Naive thymus-derived CD4-positive, alpha-beta T cell (primary cell): ENCODE measurements at regions not wholly inside any gene's neighbourhood (a gene's known extent, or its start where the extent isn't known, plus 50 kb on each side); places are given as distances from the start of the nearest gene placed in this dataset.

Experiments
- ATAC-seq: fragments of 150-1000 bp; cut with Tn5 transposase; 2 replicates; pipeline ENCODE4 v1.10.0; 2021; ENCODE audit warnings: mild to moderate bottlenecking, moderate library complexity
- CTCF ChIA-PET: fragments of 350-600 bp; sonication (Branson Sonifier 250); formaldehyde crosslinking; loops from one replicate; lab custom pipeline; 2021; ENCODE audit warnings: antibody characterized with exemption; lab: Charles Lee
- POLR2A ChIA-PET: fragments of 350-600 bp; sonication (Branson Sonifier 250); formaldehyde crosslinking; loops from one replicate; lab custom pipeline; 2021; ENCODE audit warnings: antibody characterized with exemption, inconsistent platforms; lab: Charles Lee
- DNase-seq, 9 donors: peaks; one replicate each; pipeline versions ENCODE4 v3.0.0 to v3.0.0-alpha.2; 2020 to 2022; ENCODE audit warnings: mixed read lengths in 1 of 9
- H3K27ac ChIP-seq: one replicate; pipeline ENCODE4 v1.7.0; 2013; ENCODE audit warnings: mild to moderate bottlenecking, low read depth, low read length, moderate library complexity
- H3K27me3 ChIP-seq, 2 donors: one replicate each; pipeline ENCODE4 v1.7.0; 2013; ENCODE audit warnings: low read length in 2 of 2, mild to moderate bottlenecking in 2 of 2, moderate library complexity in 2 of 2; ENCODE audit not compliant: control insufficient read depth in 2 of 2, insufficient read depth in 2 of 2
- H3K36me3 ChIP-seq, 3 experiments: 1 replicate in 2 of 3; 2 replicates in 1 of 3; pipeline ENCODE4 v1.7.0; 2013; ENCODE audit warnings: low read length in 3 of 3, mild to moderate bottlenecking in 3 of 3, moderate library complexity in 1 of 3; ENCODE audit not compliant: insufficient read depth in 3 of 3, control insufficient read depth in 2 of 3
- H3K4me1 ChIP-seq, 2 donors: one replicate each; pipeline ENCODE4 v1.7.0; 2013; ENCODE audit warnings: low read length in 2 of 2, mild to moderate bottlenecking in 2 of 2, moderate library complexity in 1 of 2; ENCODE audit not compliant: control insufficient read depth in 2 of 2, insufficient read depth in 2 of 2
- H3K4me3 ChIP-seq: 2 replicates; pipeline ENCODE4 v1.7.0; 2013; ENCODE audit warnings: mild to moderate bottlenecking, low read length
- H3K9me3 ChIP-seq, 3 experiments: 1 replicate in 2 of 3; 2 replicates in 1 of 3; pipeline ENCODE4 v1.7.0; 2013; ENCODE audit warnings: low read length in 3 of 3; ENCODE audit not compliant: control insufficient read depth in 2 of 3
- H3K27ac Mint-ChIP-seq, 9 donors: one replicate each; pipeline ENCODE4 v1.8.0; 2020 to 2022; ENCODE audit warnings: mixed read lengths in 9 of 9, mild to moderate bottlenecking in 8 of 9, moderate library complexity in 5 of 9, inconsistent platforms in 2 of 9
- H3K27me3 Mint-ChIP-seq, 5 donors: one replicate each; pipeline ENCODE4 v1.8.0; 2021 to 2022; ENCODE audit warnings: mixed read lengths in 5 of 5, mild to moderate bottlenecking in 1 of 5
- H3K36me3 Mint-ChIP-seq, 5 donors: one replicate each; pipeline ENCODE4 v1.8.0; 2020 to 2022; ENCODE audit warnings: mixed read lengths in 5 of 5, mild to moderate bottlenecking in 3 of 5, inconsistent platforms in 1 of 5
- H3K4me1 Mint-ChIP-seq, 7 donors: one replicate each; pipeline ENCODE4 v1.8.0; 2020 to 2022; ENCODE audit warnings: mixed read lengths in 7 of 7, mild to moderate bottlenecking in 3 of 7, inconsistent platforms in 1 of 7
- H3K4me3 Mint-ChIP-seq, 10 donors: one replicate each; pipeline ENCODE4 v1.8.0; 2020 to 2022; ENCODE audit warnings: mild to moderate bottlenecking in 10 of 10, mixed read lengths in 10 of 10, moderate library complexity in 6 of 10, inconsistent platforms in 2 of 10
- H3K9me3 Mint-ChIP-seq, 11 donors: one replicate each; pipeline ENCODE4 v1.8.0; 2020 to 2022; ENCODE audit warnings: mixed read lengths in 11 of 11, mild to moderate bottlenecking in 4 of 11, inconsistent platforms in 1 of 11, moderate library complexity in 1 of 11
- intact Hi-C, 2 donors: fragments of 100-400 bp; cut with micrococcal nuclease; formaldehyde crosslinking; loops; one replicate each; pipeline ENCODE4 v1.15.1; 2023

GRCh38 chr2:144586476-144586875 is 66.6 kb upstream of the ZEB2 start:
- ATAC-seq (no peak), DNase-seq (no peak)
- H3K4me1 Mint-ChIP-seq = peaks cover 0 to 14% (median 8%) of the 10 kb centered on the region in 7 donors
- ChIA-PET POLR2A (no interaction called here), CTCF (no interaction called here)
- Histone ChIP-seq H3K4me3 (no peak overlapping the region), H3K4me1 (peaks cover 0 to 5% of the 10 kb centered on the region in 2 donors), H3K27me3 (no peaks in the 10 kb centered on the region), H3K27ac (no peak overlapping the region), H3K9me3 (no peaks in the 10 kb centered on the region), H3K36me3 (no peaks in the 10 kb centered on the region)
- H3K9me3 Mint-ChIP-seq = peaks cover 0 to 5% (median 0%) of the 10 kb centered on the region in 11 donors
- intact Hi-C loops = no loop called here
- H3K27ac Mint-ChIP-seq = no peak overlapping the region
- no peak overlapping the region for H3K4me3 Mint-ChIP-seq
- H3K36me3 Mint-ChIP-seq = peaks cover 0 to 1% (median 0%) of the 10 kb centered on the region in 5 donors
- H3K27me3 Mint-ChIP-seq = peaks cover 4 to 27% (median 15%) of the 10 kb centered on the region in 5 donors

- ChIA-PET POLR2A (no interaction called here), CTCF (no interaction called here)
- Mint-ChIP-seq H3K27ac (no peak overlapping the region), H3K27me3 (peaks cover 7 to 28% (median 8%) of the 10 kb centered on the region in 5 donors), H3K36me3 (peaks cover 0 to 1% (median 0%) of the 10 kb centered on the region in 5 donors), H3K9me3 (peaks cover 0 to 5% (median 0%) of the 10 kb centered on the region in 11 donors), H3K4me1 (peaks cover 0 to 15% (median 10%) of the 10 kb centered on the region in 7 donors), H3K4me3 (no peak overlapping the region)
- no peak for DNase-seq
- H3K4me3 ChIP-seq = no peak overlapping the region
- ATAC-seq = no peak
- peaks cover 0 to 15% of the 10 kb centered on the region in 2 donors for H3K4me1 ChIP-seq
- no peaks in the 10 kb centered on the region for H3K9me3 ChIP-seq
- H3K36me3 ChIP-seq = no peaks in the 10 kb centered on the region
- no peak overlapping the region for H3K27ac ChIP-seq
- no peaks in the 10 kb centered on the region for H3K27me3 ChIP-seq
- intact Hi-C loops = no loop called here
Observed at GRCh38 chr2:144583741-144584453, 64.0 kb upstream of the ZEB2 start.

GRCh38 chr2:144583381-144583729 is 63.4 kb upstream of the ZEB2 start:
- Mint-ChIP-seq H3K27ac (no peak overlapping the region), H3K9me3 (peaks cover 0 to 5% (median 0%) of the 10 kb centered on the region in 11 donors), H3K4me3 (no peak overlapping the region), H3K4me1 (peaks cover 0 to 15% (median 10%) of the 10 kb centered on the region in 7 donors), H3K36me3 (peaks cover 0 to 1% (median 0%) of the 10 kb centered on the region in 5 donors), H3K27me3 (peaks cover 7 to 28% (median 8%) of the 10 kb centered on the region in 5 donors)
- Histone ChIP-seq H3K27ac (no peak overlapping the region), H3K4me3 (no peak overlapping the region), H3K4me1 (peaks cover 0 to 15% of the 10 kb centered on the region in 2 donors), H3K27me3 (no peaks in the 10 kb centered on the region), H3K9me3 (no peaks in the 10 kb centered on the region), H3K36me3 (no peaks in the 10 kb centered on the region)
- DNase-seq (no peak), ATAC-seq (peak; percentile 24)
- intact Hi-C loops = no loop called here
- CTCF ChIA-PET = no interaction called here
- POLR2A ChIA-PET = no interaction called here

- CTCF ChIA-PET = interaction anchor here (0.5 kb wide), 1 partner anchor 713 kb away, joined by 3 read pairs; no protein-coding TSS in a partner anchor
- Mint-ChIP-seq H3K36me3 (peaks cover 0 to 1% (median 0%) of the 10 kb centered on the region in 5 donors), H3K4me1 (peaks cover 0 to 15% (median 10%) of the 10 kb centered on the region in 7 donors), H3K27me3 (peaks cover 6 to 31% (median 8%) of the 10 kb centered on the region in 5 donors), H3K9me3 (peaks cover 0 to 5% (median 0%) of the 10 kb centered on the region in 11 donors), H3K27ac (no peak overlapping the region), H3K4me3 (no peak overlapping the region)
- Histone ChIP-seq H3K36me3 (no peaks in the 10 kb centered on the region), H3K4me1 (peaks cover 0 to 15% of the 10 kb centered on the region in 2 donors), H3K4me3 (no peak overlapping the region), H3K27ac (no peak overlapping the region), H3K27me3 (no peaks in the 10 kb centered on the region), H3K9me3 (no peaks in the 10 kb centered on the region)
- intact Hi-C loops = no loop called here
- ATAC-seq = no peak
- no peak for DNase-seq
- POLR2A ChIA-PET = no interaction called here
Observed at GRCh38 chr2:144582651-144583380, 62.9 kb upstream of the ZEB2 start.

- Mint-ChIP-seq H3K4me3 (no peak overlapping the region), H3K4me1 (peaks cover 0 to 15% (median 10%) of the 10 kb centered on the region in 7 donors), H3K27ac (no peak overlapping the region), H3K27me3 (peaks cover 1 to 36% (median 7%) of the 10 kb centered on the region in 5 donors), H3K36me3 (peaks cover 0 to 1% (median 0%) of the 10 kb centered on the region in 5 donors), H3K9me3 (peaks cover 0 to 1% (median 0%) of the 10 kb centered on the region in 11 donors)
- peaks cover 0 to 15% of the 10 kb centered on the region in 2 donors for H3K4me1 ChIP-seq
- CTCF ChIA-PET = interaction anchor here (0.7 kb wide), 1 partner anchor 30 kb away, joined by 3 read pairs; no protein-coding TSS in a partner anchor
- no peaks in the 10 kb centered on the region for H3K27me3 ChIP-seq
- intact Hi-C loops = no loop called here
- DNase-seq (no peak), ATAC-seq (peak; percentile 45)
- no peaks in the 10 kb centered on the region for H3K9me3 ChIP-seq
- POLR2A ChIA-PET = no interaction called here
- H3K36me3 ChIP-seq = no peaks in the 10 kb centered on the region
- H3K27ac ChIP-seq = no peak overlapping the region
- no peak overlapping the region for H3K4me3 ChIP-seq
Observed at GRCh38 chr2:144580521-144581161, 60.7 kb upstream of the ZEB2 start.

- Mint-ChIP-seq H3K27me3 (peaks cover 4 to 29% (median 6%) of the 10 kb centered on the region in 5 donors), H3K9me3 (peaks cover 0 to 5% (median 0%) of the 10 kb centered on the region in 11 donors), H3K4me1 (peaks cover 0 to 15% (median 10%) of the 10 kb centered on the region in 7 donors), H3K4me3 (no peak overlapping the region), H3K36me3 (no peaks in the 10 kb centered on the region), H3K27ac (no peak overlapping the region)
- intact Hi-C loops = no loop called here
- Histone ChIP-seq H3K4me1 (peaks cover 0 to 15% of the 10 kb centered on the region in 2 donors), H3K4me3 (no peak overlapping the region), H3K36me3 (no peaks in the 10 kb centered on the region), H3K9me3 (no peaks in the 10 kb centered on the region), H3K27me3 (no peaks in the 10 kb centered on the region), H3K27ac (no peak overlapping the region)
- ChIA-PET POLR2A (no interaction called here), CTCF (no interaction called here)
- DNase-seq (no peak), ATAC-seq (no peak)
Observed at GRCh38 chr2:144579556-144579955, 59.6 kb upstream of the ZEB2 start.
